ENCODE measurements at regions not wholly inside any gene's neighbourhood (a gene's known extent, or its start where the extent isn't known, plus 50 kb on each side); places are given as distances from the start of the nearest gene placed in this dataset.
"Not testable (repeated sequence)": the region's sequence is repeated elsewhere in the genome, so short reads cannot be mapped to it uniquely, and the experiment has no call there.

DNA sequence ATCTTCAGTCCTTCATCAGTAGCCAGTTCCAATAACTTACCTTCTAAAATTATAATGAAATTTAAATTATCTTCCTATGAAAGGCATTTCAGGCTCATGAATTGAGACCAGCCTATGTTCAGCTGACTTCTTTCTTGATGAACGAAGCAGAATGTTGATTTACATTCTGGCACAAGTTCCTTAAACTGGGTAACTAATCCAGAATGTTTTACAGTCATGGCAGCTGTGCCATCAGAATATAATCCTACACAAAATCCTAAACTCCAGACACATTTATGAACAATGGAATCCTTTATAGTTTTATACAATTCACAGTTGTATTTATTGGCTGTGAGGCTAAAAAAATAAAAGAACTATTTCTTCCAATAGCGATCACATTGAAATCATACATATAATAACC, 97.3 kb upstream of the CPM start:
- DNase-seq = no peak

DNA sequence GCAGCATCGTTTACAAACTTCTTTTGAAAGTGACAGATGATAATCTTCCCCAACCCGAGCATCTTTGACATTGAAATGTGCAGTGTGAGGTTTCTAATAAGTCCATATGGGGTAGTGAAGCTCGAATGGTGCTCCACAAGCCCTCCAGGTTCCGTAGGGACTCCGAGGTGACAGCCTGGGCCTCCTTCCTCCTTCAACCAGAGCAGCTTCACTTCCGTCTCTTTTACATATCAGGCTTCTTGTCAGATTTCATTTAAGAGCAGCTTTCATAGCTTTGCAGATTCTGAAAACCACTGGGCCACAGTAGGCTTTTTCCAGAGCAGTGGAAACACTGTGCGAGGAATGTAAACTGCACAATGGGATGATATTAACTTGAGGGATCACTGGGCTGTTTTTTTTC, 103.6 kb upstream of the CPM start:
- DNase-seq = no peak

DNA sequence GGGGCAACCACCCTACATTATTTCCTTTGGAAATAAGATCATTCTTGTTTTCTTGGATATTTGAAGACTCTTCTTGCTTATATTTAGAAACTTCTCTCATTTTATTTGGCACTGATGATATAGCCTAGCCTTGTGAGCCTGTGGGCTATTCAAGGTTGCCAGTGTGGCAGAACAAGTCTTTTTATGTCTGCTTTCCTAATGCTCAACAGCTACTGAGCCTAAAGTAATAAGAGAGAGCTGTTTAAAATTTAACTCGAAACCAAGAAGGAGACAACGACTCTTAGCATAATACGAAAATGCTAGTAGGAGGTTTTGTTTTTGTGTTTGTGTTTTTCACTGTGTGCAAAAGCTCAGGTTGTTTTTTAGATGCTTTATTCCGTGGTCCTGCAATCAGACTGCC, 104.0 kb upstream of the CPM start:
- no peak for DNase-seq

DNA sequence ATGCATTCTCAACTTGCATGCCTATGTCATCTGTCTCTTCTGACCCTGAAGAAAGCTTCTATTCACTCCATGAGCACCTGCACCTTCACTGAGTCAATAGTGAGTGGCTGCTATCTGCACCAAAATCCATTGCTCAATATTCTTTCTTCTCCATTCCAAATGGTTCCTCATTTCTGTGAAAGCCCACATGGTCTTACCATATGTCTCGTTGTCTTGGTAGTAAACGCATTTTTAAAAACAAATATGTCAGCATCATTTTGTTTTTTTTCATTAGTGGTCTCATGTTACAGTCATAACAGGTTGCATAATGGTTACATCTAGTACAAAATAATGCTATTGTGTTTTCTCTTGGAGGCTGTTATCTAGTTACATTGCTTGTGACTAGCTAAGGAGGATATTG, 106.9 kb upstream of the CPM start:
- peak; percentile 87 for DNase-seq

DNA sequence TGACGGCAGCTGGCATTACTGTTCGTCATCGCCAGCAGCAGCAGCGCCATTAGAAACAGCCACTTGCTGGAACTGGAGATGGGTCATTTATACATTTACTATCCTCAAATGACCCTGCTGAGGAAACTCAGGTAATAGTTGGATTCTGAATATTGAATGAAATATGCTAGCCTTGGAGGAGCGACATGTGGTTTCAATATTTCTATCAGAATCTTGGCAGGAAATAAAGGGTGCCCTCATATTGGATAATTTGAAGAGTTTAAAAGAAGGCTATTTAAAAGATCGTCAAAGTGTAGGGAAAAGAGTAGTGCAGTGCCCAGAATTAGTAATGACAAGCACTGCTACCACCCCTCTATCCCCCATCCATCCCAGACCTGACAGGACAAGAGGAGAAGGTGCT, 109.6 kb upstream of the CPM start:
- DNase-seq = no peak

DNA sequence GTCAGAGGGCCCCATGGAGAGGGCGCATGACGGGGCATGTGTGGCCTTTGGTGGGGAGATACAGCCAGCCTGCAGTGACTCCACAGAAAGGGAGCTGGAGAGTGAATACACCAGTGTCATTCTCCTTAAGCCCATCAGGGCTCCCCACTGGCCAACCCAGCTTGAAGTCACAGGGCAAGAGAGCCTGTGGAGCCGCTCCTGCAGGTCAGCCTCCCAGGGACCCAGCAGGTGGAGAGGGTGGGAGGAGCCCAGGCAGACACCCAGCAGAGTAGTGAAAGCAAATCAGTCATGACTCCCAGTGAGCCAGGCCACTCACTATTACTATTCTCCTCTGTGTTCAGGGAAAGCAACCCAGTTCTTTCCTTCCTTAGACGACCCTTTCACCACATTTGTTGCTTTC, 110.0 kb upstream of the CPM start:
- no peak for DNase-seq

DNA sequence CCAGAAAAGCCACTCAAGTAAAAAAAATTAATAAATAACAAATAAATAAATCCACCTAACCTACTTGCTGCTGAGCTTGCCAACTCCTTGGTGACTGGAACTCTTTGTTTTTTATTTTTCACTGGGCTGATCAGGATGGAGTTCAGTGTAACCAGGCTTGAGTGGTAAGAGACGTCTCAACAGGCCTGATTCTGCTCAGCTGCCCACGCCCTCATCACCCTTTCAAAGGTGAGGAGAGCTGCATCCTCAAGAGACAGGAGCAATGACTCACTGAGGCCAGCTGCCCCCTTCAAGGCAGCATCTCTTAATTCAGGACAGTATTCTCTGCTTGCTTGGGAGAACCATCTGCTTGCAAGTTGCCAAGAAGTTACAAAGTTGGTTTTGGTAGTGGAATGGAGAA, 111.9 kb upstream of the CPM start:
- no peak for DNase-seq

DNA sequence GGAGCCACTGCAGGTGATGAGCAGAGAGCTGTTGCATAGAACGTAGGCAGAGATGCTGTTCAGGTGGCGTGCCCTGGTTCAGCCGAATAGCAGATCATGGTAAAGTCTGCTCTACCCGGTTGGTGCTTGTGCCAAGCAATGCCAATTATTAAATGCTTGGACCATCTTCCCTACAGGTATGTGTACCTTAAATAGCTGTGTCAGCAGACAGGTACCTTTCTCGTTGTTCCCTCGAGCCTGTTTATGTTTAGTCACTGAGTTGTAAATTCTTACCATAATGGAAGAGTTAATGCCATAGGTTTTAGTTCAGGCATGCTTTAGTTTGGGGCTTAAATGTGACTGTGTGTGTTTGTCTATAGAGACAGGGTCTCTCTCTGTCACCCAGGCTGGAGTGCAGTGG, 112.5 kb upstream of the CPM start:
- DNase-seq = no peak

DNA sequence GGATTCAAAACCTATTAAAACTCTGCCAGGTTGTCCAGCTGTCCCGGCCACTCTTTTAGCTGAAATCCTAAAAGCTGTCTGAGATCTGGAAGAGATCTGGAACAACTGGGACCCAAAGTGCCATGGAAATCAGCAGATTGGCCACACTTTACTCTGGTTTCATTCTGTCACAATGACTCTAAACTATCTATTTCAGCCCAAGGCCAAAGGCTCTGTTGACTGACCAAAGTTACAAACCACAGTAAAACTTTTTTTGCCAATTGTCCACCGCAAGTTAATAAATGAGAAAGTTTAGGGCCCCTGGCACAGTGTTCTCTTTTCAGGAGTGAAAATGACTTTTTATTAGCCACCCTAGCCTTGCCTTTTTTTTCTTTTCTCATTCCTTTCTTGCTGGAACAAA, 113.4 kb upstream of the CPM start:
- no peak for DNase-seq

DNA sequence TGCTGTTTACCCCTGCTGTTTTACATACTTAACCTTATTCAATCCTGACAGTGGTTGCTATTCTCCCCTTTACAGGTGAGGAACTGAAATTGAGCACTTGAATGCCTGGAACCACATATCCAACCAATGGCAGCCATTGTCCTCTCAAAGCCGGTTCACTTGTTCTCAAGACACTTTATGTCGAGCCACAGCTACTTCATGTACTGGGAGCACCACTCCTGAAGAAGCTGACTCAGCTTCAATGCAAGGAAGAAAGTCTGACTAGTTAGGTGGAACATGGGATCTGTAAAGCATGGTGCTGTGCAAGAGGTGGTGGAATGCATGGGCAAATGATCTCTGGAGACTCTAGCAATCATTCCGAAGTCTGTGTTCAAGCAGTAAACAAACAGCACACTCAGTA, 113.9 kb upstream of the CPM start:
- no peak for DNase-seq

DNA sequence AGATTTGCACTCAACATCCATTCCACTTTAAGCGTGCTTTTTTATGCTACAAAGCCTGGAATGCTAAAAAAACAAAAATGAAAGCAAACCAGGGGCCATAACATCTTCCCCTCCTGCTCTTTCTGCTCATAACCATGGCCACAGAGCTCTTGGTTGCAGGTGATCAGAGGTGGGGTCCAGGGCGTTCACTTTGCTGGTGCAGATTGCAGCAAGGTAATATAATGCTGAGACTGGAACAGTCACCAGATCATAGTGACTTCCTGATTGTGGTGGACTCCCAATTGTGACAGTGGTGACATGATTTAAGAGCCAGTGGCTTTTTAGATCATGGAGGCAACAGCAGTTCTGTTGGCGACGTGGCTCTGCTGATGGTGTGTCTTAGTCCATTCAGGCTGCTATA, 115.0 kb upstream of the CPM start:
- DNase-seq = no peak

DNA sequence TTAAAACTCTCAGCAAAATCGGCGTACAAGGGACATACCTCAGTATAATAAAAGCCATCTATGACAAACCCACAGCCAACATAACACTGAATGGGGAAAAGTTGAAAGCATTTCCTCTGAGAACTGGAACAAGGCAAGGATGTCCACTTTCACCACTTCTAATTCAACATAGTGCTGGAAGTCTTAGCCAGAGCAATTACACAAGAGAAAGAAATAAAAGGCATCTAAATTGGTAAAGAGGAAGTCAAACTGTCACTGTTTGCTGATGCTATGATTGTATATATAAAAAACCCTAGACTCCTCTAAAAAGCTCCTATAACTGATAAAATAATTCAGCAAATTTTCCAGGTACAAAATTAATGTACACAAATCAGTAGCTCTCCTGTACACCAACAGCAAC, 116.9 kb upstream of the CPM start:
- not testable (repeated sequence) for DNase-seq

DNA sequence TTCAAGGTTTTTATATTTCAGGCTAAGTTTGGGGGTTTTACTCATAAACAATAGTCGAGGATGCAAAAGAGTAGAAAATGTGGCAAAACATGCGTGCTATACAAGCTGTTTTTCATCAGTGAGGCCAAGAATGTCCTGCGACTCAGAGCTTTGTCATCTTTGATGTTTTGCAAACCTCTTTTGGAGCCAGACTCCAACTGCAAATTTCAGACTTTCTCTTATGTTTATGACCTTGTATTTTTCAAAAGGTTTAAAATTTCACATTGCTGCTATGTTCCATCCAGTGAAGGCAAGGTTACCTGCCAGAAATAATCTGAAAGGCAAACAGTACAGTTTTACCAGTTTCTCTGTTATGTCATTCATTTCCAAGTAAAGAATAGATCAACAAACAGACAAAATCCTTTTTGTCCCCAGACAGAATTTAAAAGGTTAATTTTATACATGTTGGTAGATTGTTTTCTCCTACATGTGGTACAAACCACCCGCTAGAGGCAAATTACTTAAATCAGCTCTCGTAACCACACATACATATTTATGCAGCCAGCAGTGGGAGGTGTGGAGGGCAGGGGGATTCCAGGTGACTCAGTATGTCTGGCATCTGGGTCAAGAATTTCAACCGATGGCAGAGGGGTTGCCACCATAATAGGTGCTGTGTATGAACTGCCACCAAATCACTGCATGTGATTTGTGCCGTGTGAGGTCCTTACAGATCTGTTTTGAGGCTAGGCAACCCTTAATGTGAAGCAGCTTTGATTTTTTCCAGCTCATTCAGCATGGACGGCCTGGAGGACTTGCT, 119.8 kb upstream of the CPM start:
- DNase-seq = no peak

DNA sequence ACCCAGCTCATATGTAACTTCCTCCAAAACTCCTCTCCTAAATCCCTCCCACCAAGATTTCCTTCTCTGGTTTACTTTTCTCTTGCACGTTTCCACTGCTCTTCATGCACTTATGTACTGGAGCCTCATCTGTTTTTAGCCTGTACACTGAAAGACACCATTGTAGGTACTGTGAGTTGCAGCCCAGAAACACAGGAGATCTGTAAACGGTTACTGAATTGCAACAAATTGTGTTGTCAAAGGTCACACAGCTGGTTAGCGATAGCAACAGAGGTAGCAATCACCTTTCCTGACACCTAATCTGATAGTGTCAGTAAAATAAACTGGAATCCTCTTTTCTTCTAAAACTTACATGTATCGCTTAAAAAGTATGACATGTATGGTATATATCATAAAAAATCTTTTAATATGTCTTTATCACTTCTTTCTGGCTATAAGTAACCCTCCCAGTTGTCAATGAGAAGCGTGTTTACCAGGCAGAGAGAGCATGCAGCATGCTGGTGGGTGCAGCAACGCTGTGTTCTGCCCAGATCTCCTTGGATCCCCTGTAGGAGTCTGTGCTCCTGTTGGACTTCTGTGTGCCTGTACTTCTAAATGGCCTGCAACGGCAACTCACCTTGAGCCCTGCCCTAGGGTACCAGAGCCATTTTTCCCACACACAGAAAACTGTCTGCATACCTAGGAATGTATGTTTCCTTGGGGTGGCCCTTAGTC, 121.5 kb upstream of the CPM start:
- no peak for DNase-seq

DNA sequence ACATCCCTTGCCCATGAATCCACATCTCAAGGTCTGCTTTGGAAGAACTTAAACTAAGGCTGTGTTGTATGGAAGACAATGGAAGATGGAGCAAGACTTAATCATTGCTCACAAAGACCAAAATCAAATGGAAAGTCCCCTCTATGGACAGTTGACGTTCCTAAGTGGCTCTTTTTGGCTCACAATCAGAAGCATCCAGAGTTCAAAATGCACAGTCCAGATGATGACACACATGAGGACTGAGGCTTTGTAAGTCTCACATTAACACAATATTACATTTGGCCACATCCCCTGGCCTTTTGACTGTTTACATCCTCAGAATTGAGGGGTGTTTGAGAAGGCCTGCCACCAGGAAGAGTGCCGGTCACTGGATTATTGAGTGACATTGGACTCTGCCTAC, 122.3 kb upstream of the CPM start:
- DNase-seq = no peak

DNA sequence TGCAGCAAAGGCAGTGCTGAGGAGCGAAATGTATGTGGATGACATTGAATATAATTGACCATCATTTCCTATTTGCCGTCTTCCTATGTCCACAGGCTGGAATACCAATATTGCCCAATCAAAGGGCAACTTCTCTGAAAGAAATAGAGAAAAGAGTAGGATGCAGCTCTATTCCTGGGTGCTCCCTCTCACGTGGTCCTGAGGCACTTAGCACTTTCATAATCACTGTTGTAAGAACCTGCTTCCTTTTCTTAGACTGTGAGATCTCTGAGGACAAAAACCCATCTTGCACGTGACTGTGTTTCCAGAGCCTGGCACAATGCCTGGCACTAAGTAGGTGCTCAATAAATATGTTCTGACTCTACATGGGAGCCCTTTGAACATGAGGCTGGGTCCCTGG, 122.7 kb upstream of the CPM start:
- DNase-seq = no peak

DNA sequence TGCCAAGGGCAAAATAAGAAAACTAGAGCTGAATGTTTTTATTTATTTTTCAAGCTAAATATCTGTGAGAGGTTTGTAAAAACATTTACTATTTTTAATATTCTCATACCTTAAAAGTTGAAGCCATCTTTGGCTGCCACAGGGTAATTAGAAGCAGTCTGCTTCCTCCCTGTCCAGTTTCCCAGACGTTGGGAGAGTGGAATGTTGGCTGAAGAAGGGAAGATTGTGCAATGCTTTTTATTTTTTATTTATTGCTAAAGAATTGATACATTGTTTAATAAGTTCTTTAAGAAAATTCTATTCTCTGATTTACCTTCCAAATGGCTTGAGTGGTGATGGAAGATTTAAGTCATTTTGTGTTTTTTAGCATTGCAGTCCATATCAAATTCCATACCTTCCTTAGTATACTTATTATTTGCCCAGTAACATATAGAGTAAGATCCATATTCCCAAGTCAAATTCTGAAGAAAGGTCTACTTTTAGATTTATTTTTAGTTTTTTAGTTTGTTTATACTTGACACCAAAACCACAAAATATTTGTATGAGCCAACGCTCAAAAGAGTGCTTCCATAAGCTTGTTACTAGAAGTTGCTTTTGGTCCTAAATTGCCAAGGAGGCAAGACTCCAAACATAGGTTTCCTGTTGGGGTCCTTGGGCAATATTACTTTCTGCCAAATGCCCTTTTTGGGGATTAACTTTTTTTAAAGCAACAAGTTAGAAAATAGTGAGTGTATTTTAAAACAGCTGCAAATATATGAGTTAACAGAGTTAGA, 124.0 kb upstream of the CPM start:
- DNase-seq = no peak

DNA sequence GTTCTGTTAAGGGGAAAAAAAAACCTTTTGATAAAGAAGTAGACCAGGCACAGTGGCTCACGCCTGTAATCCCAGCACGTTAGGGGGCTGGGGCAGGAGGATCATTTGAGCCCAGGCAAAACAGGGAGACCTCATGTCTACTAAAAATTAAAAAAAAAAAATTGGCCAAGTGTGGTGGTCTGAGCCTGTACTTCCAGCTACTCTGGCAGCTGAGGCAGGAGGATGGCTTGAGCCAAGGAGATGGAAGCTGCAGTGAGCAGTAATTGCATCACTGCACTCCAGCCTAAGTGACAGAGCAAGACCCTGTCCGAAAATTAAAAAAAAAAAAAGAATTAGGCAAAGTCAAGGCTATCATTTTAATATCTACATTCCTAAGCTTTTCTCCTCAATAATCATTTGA, 124.8 kb upstream of the CPM start:
- DNase-seq = no peak

DNA sequence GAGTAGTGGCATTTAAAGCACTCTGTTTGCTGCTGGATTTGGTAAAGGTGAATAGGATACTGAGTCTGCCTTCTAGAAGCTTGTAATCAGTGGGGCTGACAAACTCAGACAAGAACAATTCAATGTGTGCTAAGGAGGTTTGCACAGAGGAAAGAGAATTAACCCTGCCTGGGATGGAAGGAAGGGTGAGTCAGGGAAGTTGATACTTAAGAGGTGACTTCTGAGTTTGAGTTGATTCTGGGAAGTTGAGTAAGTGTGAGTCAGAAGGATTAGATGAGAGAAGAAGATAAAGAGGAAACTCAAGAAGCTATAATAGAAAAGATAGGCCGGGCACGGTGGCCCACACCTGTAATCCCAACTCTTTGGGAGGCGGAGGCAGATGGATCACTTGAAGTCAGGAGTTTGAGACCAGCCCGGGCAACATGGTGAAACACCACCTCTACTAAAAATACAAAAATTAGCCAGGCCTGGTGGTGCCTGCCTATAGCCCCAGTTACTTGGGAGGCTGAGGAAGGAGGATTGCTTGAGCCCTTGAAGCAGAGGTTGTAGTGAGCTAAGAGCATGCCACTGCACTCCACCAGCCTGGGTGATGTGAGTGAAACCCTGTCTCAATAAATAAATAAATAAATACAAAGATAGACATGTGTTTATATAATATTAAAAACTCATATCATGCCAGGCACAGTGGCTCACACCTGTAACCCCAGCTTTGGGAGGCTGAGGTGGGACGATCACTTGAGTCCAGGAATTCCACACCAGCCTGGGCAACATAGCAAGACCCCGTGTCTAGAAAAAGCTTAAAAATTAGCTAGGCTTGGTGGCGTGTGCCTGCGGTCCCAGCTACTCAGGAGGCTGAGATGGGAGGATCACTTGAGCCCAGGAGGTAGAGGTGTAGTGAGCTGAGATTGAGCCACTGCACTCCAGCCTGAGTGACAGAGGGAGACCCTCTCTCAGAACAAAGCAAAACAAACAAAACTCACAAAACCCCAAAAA, 126.8 kb upstream of the CPM start:
- no peak for DNase-seq

DNA sequence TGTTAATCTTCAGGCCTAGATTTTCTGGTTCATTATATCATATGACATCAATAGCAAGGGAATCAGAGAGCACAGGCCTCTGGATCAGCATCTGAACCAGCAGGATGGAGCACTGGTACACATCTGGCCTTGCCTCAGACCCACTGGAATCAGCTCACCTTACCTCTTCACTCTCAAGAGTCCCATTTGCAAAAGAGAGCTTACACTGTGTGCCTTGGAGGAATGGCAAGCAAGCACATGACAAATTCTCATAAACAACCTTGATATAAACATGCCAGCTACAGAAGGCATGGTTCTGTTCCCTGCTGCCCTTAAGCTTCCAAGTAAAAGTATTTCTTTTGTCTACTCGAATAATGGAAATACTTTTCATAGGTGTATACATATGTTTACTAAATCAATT, 128.6 kb upstream of the CPM start:
- no peak for DNase-seq

DNA sequence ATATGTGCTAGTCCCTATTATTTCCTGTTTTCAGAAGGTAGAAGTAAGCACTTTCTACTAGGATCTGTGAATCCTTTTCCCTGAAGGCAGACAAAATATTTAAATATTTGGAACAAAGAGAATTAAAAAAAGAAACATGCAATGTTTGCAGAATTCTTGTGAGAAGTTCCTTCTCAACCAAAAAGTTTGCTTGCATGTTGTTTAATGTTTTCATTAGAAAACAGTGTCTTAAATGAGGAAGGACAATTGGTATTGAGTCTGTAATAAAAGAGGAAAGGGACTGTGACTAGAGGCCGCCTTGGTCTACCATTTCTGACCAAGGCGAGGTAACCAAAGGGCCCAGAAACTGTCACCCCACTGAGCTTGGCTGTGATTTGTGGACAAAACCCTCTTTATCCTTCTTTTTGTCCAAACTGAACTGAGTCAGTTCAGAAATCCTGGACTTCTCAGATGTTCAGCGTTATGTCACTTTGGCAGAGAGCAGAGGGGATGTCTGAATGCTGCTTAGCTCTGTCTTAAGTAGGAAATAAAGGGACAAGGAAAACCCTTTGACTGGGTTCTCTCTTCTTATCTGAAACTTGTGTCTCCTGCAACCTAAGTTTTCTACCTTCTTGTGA, 129.8 kb upstream of the CPM start:
- DNase-seq = no peak

DNA sequence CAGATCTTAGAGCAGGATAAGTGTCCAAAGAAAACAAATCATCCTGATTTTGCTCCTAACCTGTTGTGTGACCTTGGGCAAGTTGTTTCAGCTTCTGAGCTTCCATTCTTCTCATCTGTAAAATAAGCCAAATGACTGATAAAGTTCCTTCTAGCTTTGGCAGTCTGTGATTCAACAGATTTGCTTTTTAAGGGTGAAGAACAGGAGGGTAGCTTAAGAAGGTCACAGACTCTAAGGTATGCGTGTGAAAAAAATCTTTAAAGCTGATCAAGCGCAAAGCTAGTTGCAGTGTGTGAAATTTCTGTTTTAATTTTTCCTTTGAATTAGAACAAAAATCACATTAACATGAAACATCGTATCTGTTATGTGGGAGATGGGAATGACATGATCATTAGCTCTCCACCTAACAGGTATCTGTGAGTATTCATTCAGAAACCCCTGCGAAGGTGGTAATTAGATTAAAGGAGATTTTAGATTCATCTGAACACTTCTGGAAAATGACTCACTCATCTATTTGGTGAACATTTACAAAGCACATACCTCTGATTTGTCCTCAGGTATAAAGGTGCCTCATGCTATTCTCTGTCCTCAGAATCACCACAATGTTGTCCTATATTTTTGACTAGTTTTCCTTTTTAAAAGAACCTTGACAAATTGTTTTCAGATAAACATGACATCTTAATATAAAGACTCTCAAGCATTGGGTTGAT, 131.9 kb upstream of the CPM start:
- no peak for DNase-seq
